ENCODE measurements at regions not wholly inside any gene's neighbourhood (a gene's known extent, or its start where the extent isn't known, plus 50 kb on each side); places are given as distances from the start of the nearest gene placed in this dataset.

GRCh38 chr2:3114406-3115185, 263.0 kb downstream of the EIPR1 start:
- H3K79me2 ChIP-seq (ENCODE audit: low read length): no peaks in the 10 kb centered on the region

GRCh38 chr2:3113769-3114168, 263.8 kb downstream of the EIPR1 start:
- Histone ChIP-seq H3F3A (ENCODE audit: insufficient read depth, low read length) (no peaks in the 10 kb centered on the region), H3K79me2 (ENCODE audit: low read length) (no peaks in the 10 kb centered on the region), H3K9ac (ENCODE audit: low read length) (no peak overlapping the region), H4K20me1 (ENCODE audit: insufficient read depth, low read length) (no peaks in the 10 kb centered on the region), H3K27ac (ENCODE audit: low read length) (no peak overlapping the region), H3K9me3 (replicated peaks; ENCODE audit: insufficient read depth, low read length) (no peaks in the 10 kb centered on the region), H3K27me3 (replicated peaks; ENCODE audit: insufficient read depth, low read length) (no peaks in the 10 kb centered on the region), H3K36me3 (replicated peaks; ENCODE audit: insufficient read depth, low read length) (no peaks in the 10 kb centered on the region), H3K4me2 (ENCODE audit: low read depth, low read length) (no peak overlapping the region), H3K9me2 (replicated peaks; ENCODE audit: insufficient read depth, low read length) (no peaks in the 10 kb centered on the region), H3K4me3 (ENCODE audit: low read length) (no peak overlapping the region), H3K4me1 (ENCODE audit: low read length) (no peaks in the 10 kb centered on the region), H2AFZ (ENCODE audit: low read length) (no peak overlapping the region)
- no peak for DNase-seq
- TF ChIP-seq EZH2 (optimal IDR thresholded peaks at IDR 0.05; ENCODE audit: low read depth, low read length): no peak
- no peak for TF ChIP-seq CTCF (IDR thresholded peaks at IDR 0.05; ENCODE audit: low read length)
- TF ChIP-seq EZH2phosphoT487 (IDR thresholded peaks at IDR 0.05; ENCODE audit: low read length): no peak

More at GRCh38 chr2:3114406-3115185, 263.0 kb downstream of the EIPR1 start:
- Histone ChIP-seq H3K4me1 (ENCODE audit: low read length) (no peaks in the 10 kb centered on the region), H3F3A (ENCODE audit: insufficient read depth, low read length) (no peaks in the 10 kb centered on the region), H3K27ac (ENCODE audit: low read length) (no peak overlapping the region), H2AFZ (ENCODE audit: low read length) (no peak overlapping the region), H4K20me1 (ENCODE audit: insufficient read depth, low read length) (no peaks in the 10 kb centered on the region), H3K36me3 (replicated peaks; ENCODE audit: insufficient read depth, low read length) (no peaks in the 10 kb centered on the region), H3K9me2 (replicated peaks; ENCODE audit: insufficient read depth, low read length) (no peaks in the 10 kb centered on the region), H3K4me3 (ENCODE audit: low read length) (no peak overlapping the region), H3K9ac (ENCODE audit: low read length) (no peak overlapping the region), H3K9me3 (replicated peaks; ENCODE audit: insufficient read depth, low read length) (no peaks in the 10 kb centered on the region), H3K4me2 (ENCODE audit: low read depth, low read length) (no peak overlapping the region), H3K27me3 (replicated peaks; ENCODE audit: insufficient read depth, low read length) (no peaks in the 10 kb centered on the region)
- no peak for DNase-seq
- TF ChIP-seq EZH2phosphoT487 (IDR thresholded peaks at IDR 0.05; ENCODE audit: low read length): no peak
- no peak for TF ChIP-seq CTCF (IDR thresholded peaks at IDR 0.05; ENCODE audit: low read length)
- no peak for TF ChIP-seq EZH2 (optimal IDR thresholded peaks at IDR 0.05; ENCODE audit: low read depth, low read length)

- Histone ChIP-seq H3F3A (ENCODE audit: insufficient read depth, low read length) (no peaks in the 10 kb centered on the region), H3K4me2 (ENCODE audit: low read depth, low read length) (no peak overlapping the region), H3K27ac (ENCODE audit: low read length) (no peak overlapping the region), H3K9me2 (replicated peaks; ENCODE audit: insufficient read depth, low read length) (no peaks in the 10 kb centered on the region), H3K4me1 (ENCODE audit: low read length) (no peaks in the 10 kb centered on the region), H3K9me3 (replicated peaks; ENCODE audit: insufficient read depth, low read length) (no peaks in the 10 kb centered on the region), H2AFZ (ENCODE audit: low read length) (no peak overlapping the region), H3K79me2 (ENCODE audit: low read length) (no peaks in the 10 kb centered on the region), H3K4me3 (ENCODE audit: low read length) (no peak overlapping the region), H4K20me1 (ENCODE audit: insufficient read depth, low read length) (no peaks in the 10 kb centered on the region), H3K9ac (ENCODE audit: low read length) (no peak overlapping the region), H3K27me3 (replicated peaks; ENCODE audit: insufficient read depth, low read length) (no peaks in the 10 kb centered on the region), H3K36me3 (replicated peaks; ENCODE audit: insufficient read depth, low read length) (no peaks in the 10 kb centered on the region)
- DNase-seq: no peak
- TF ChIP-seq CTCF (IDR thresholded peaks at IDR 0.05; ENCODE audit: low read length): no peak
- TF ChIP-seq EZH2phosphoT487 (IDR thresholded peaks at IDR 0.05; ENCODE audit: low read length): no peak
- TF ChIP-seq EZH2 (optimal IDR thresholded peaks at IDR 0.05; ENCODE audit: low read depth, low read length): no peak
Observed at GRCh38 chr2:3113122-3113521, 264.5 kb downstream of the EIPR1 start.

Measured in MM.1S (cell line).